ENCODE measurements at regions not wholly inside any gene's neighbourhood (a gene's known extent, or its start where the extent isn't known, plus 50 kb on each side); places are given as distances from the start of the nearest gene placed in this dataset.

DNA sequence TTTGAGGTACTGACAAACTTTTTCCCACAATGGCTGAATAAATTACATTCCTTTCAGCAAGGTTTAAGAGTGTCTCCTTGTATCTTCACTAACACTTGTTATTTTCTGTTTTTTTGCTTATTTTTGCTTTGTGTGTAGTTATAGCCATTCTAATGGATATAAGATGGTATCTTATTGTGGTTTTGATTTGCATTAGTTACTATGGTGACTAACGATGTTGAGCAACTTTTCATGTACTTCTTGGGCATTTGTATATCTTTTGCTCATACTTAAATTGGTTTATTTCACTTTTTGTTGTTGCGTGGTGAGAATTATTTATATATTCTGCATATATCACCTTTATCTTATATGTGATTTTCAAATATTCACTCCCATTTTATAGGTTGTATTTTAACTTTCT, 79.9 kb upstream of the FSIP2 start:
- TF ChIP-seq CTCF (IDR thresholded peaks at IDR 0.05; ENCODE audit: insufficient read depth, low read length, missing control alignments), result no peak
- no peak for DNase-seq (ENCODE audit: low read depth, low spot score)
- H3K4me3 ChIP-seq (ENCODE audit: low read depth, low read length), result no peak overlapping the region
- ChIA-PET CTCF (no interaction called here), POLR2A (no interaction called here)

DNA sequence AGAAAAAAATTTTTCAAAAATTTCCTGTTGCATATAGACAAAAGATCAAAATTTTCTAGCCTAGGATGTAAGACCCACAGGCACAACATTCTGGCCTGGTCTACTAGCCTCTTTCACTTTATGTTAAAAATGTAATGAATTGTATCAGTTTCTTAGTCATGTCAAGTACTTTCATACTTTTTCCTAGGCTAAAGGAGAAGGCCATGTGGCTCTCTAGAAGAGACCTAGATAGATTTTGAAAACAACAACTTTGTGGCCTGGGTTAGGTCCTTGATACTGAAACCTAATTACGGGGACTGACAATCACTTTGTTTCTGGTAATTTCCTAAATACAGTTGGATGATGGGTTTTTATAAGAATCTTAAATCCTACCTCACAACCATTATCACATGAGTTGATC, 74.8 kb upstream of the FSIP2 start:
- POLR2A ChIA-PET, result no interaction called here

GRCh38 chr2:185664384-185664783, 74.2 kb upstream of the FSIP2 start:
- CTCF ChIA-PET, result no interaction called here
- TF ChIP-seq CTCF (IDR thresholded peaks at IDR 0.05; ENCODE audit: insufficient read depth, low read length, missing control alignments), result no peak
- DNase-seq (ENCODE audit: low read depth, low spot score), result no peak
- POLR2A ChIA-PET, result no interaction called here
- no peak overlapping the region for H3K4me3 ChIP-seq (ENCODE audit: low read depth, low read length)

More for the DNA sequence above, 74.8 kb upstream of the FSIP2 start:
- no peak for DNase-seq (ENCODE audit: low read depth, low spot score)
- CTCF ChIA-PET, result no interaction called here
- H3K4me3 ChIP-seq (ENCODE audit: low read depth, low read length), result no peak overlapping the region
- TF ChIP-seq CTCF (IDR thresholded peaks at IDR 0.05; ENCODE audit: insufficient read depth, low read length, missing control alignments), result no peak

DNA sequence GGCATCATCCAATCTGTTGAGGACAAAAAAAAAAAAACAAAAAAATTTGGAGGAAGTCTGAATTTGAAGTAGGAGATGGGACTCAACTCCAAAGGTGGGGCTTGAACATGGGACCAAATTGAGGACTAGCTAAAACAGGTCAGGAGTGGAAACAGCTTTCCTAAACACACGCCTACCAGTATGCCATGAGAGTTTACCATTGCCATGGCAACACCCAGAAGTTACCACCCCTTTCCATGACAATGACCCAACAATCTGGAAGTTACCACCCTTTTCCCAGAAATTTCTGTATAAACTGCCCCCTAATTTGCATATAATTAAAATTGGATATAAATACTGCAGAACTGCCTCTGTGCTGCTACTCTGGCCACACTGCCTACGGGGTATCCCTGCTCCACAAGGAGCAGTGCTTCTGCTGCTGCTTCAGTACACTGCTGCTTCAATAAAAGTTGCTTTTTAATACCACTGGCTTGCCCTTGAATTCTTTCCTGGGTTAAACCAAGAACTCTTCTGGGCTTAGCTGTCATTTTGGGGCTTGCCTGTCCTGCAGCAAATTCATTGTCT, 73.3 kb upstream of the FSIP2 start:
- no peak for DNase-seq (ENCODE audit: low read depth, low spot score)
- H3K4me3 ChIP-seq (ENCODE audit: low read depth, low read length), result no peak overlapping the region
- ChIA-PET CTCF (no interaction called here), POLR2A (no interaction called here)
- TF ChIP-seq CTCF (IDR thresholded peaks at IDR 0.05; ENCODE audit: insufficient read depth, low read length, missing control alignments), result no peak

DNA sequence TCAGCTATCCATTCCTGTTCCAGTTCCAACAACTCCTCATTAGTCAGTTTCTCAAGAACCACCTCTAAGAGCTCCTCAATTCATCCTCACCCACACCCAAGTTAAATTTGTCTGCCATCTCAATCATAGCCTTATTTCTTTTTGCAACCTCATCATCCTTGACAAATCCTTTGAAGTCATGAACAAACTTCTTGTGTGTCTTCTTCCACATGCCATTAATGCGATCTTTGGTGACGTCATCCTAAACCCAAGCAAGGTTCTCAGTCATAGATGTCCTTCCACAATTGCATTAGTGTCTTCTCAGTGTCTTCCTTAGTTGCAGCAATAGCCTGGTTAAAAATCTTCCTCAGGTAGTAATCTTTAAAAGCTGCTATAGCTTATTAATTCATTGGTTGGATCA, 71.2 kb upstream of the FSIP2 start:
- no peak for TF ChIP-seq CTCF (IDR thresholded peaks at IDR 0.05; ENCODE audit: insufficient read depth, low read length, missing control alignments)
- DNase-seq (ENCODE audit: low read depth, low spot score), result no peak
- ChIA-PET POLR2A (no interaction called here), CTCF (no interaction called here)
- H3K4me3 ChIP-seq (ENCODE audit: low read depth, low read length), result no peak overlapping the region

- ChIA-PET POLR2A (no interaction called here), CTCF (no interaction called here)
- no peak for DNase-seq (ENCODE audit: low read depth, low spot score)
These were observed 69.9 kb upstream of the FSIP2 start for GRCh38 chr2:185668710-185669109.

More at GRCh38 chr2:185668710-185669109, 69.9 kb upstream of the FSIP2 start:
- no peak for TF ChIP-seq CTCF (IDR thresholded peaks at IDR 0.05; ENCODE audit: insufficient read depth, low read length, missing control alignments)
- H3K4me3 ChIP-seq (ENCODE audit: low read depth, low read length), result no peak overlapping the region

Data from AG04449 (cell line).